Effector memory CD4-positive, alpha-beta T cell (primary cell): ENCODE measurements at regions not wholly inside any gene's neighbourhood (a gene's known extent, or its start where the extent isn't known, plus 50 kb on each side); places are given as distances from the start of the nearest gene placed in this dataset.

Experiments
- DNase-seq, 3 donors: peaks; one replicate each; pipeline ENCODE4 v3.0.0-alpha.2; 2020
- H3K27ac ChIP-seq: 2 replicates; pipeline ENCODE4 v1.7.0; 2013; ENCODE audit warnings: mild to moderate bottlenecking, low read length, moderate library complexity; ENCODE audit not compliant: insufficient read depth, poor library complexity, severe bottlenecking
- H3K27me3 ChIP-seq: replicated peaks from 2 replicates; pipeline ENCODE4 v1.7.0; 2013; ENCODE audit warnings: mild to moderate bottlenecking, low read length; ENCODE audit not compliant: insufficient read depth, control insufficient read depth, poor library complexity, severe bottlenecking
- H3K36me3 ChIP-seq: 2 replicates; pipeline ENCODE4 v1.7.0; 2013; ENCODE audit warnings: mild to moderate bottlenecking, low read length, moderate library complexity; ENCODE audit not compliant: control insufficient read depth, insufficient read depth
- H3K4me1 ChIP-seq: 2 replicates; pipeline ENCODE4 v1.7.0; 2013; ENCODE audit warnings: low read length, mild to moderate bottlenecking; ENCODE audit not compliant: control insufficient read depth, insufficient read depth, poor library complexity, severe bottlenecking
- H3K4me3 ChIP-seq: 2 replicates; pipeline ENCODE4 v1.7.0; 2013; ENCODE audit warnings: low read length, low read depth, mild to moderate bottlenecking; ENCODE audit not compliant: insufficient read depth, poor library complexity, severe bottlenecking
- H3K9me3 ChIP-seq: 2 replicates; pipeline ENCODE4 v1.7.0; 2013; ENCODE audit warnings: mild to moderate bottlenecking, low read length, moderate library complexity; ENCODE audit not compliant: control insufficient read depth

GRCh38 chr5:163033656-163034055 is 403.7 kb upstream of the CCNG1 start:
- H3K36me3 ChIP-seq: no peaks in the 10 kb centered on the region
- no peaks in the 10 kb centered on the region for H3K4me1 ChIP-seq
- no peak overlapping the region for H3K4me3 ChIP-seq
- no peak for DNase-seq
- no peaks in the 10 kb centered on the region for H3K9me3 ChIP-seq
- H3K27ac ChIP-seq: no peak overlapping the region
- no peaks in the 10 kb centered on the region for H3K27me3 ChIP-seq

DNA sequence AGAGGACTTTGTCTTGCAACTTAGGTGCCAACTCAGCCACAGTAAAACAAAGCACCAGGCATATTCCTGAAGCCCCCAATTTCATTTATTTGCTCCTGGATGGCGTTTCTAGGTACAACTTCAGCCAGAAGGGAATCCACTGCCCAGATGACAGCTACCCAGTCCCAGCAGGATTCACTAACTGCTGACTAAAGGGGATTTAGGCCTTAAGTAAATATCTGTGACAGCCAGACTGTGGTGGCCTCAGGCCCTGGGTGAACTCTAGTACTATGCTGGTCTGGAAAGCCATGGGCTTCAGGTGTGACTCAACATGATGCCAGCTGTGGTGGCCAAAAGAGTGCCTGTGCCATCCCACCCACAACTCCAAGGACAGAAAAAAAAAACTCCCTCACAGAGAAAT is 396.1 kb upstream of the CCNG1 start:
- H3K27ac ChIP-seq: no peak overlapping the region
- H3K27me3 ChIP-seq: no peaks in the 10 kb centered on the region
- no peaks in the 10 kb centered on the region for H3K36me3 ChIP-seq
- H3K9me3 ChIP-seq: no peaks in the 10 kb centered on the region
- no peaks in the 10 kb centered on the region for H3K4me1 ChIP-seq
- DNase-seq: no peak
- no peak overlapping the region for H3K4me3 ChIP-seq

- no peak for DNase-seq
- H3K9me3 ChIP-seq: peaks cover 2% of the 10 kb centered on the region
- H3K36me3 ChIP-seq: no peaks in the 10 kb centered on the region
These were observed 357.8 kb upstream of the CCNG1 start for GRCh38 chr5:163079618-163080017.

GRCh38 chr5:163089230-163089629 is 348.2 kb upstream of the CCNG1 start:
- no peaks in the 10 kb centered on the region for H3K9me3 ChIP-seq
- no peaks in the 10 kb centered on the region for H3K36me3 ChIP-seq
- no peaks in the 10 kb centered on the region for H3K27me3 ChIP-seq
- H3K4me1 ChIP-seq: no peaks in the 10 kb centered on the region
- H3K4me3 ChIP-seq: no peak overlapping the region
- H3K27ac ChIP-seq: no peak overlapping the region
- DNase-seq: no peak

More at GRCh38 chr5:163079618-163080017, 357.8 kb upstream of the CCNG1 start:
- Histone ChIP-seq H3K27ac (no peak overlapping the region), H3K4me3 (no peak overlapping the region), H3K4me1 (no peaks in the 10 kb centered on the region), H3K27me3 (no peaks in the 10 kb centered on the region)

DNA sequence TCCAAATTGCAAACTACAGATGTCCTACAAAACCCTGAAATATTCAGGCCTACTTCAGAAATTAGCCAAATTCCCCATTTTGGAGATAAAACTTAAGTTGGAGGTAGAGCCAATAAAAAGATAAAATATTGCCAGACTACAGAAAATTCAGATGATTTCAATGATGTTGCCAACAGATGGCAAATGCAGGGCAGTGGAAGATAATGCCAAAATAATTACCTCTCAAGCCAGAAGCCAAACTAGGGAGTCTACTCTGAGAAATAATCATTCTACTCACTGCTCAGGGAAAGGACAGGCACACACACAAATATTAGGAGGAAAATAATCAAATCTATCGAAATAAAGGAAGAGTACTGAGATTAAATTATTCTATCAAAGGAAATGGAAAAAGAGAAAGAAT is 347.5 kb upstream of the CCNG1 start:
- no peaks in the 10 kb centered on the region for H3K9me3 ChIP-seq
- H3K36me3 ChIP-seq: no peaks in the 10 kb centered on the region
- H3K4me3 ChIP-seq: no peak overlapping the region
- H3K27ac ChIP-seq: no peak overlapping the region
- DNase-seq: no peak
- no peaks in the 10 kb centered on the region for H3K27me3 ChIP-seq
- no peaks in the 10 kb centered on the region for H3K4me1 ChIP-seq

- Histone ChIP-seq H3K36me3 (no peaks in the 10 kb centered on the region), H3K27ac (no peak overlapping the region), H3K9me3 (no peaks in the 10 kb centered on the region), H3K27me3 (no peaks in the 10 kb centered on the region), H3K4me1 (no peaks in the 10 kb centered on the region), H3K4me3 (no peak overlapping the region)
- no peak for DNase-seq
These were observed 342.8 kb upstream of the CCNG1 start for GRCh38 chr5:163094492-163095180.

- no peaks in the 10 kb centered on the region for H3K36me3 ChIP-seq
- no peak overlapping the region for H3K27ac ChIP-seq
- no peaks in the 10 kb centered on the region for H3K27me3 ChIP-seq
- no peaks in the 10 kb centered on the region for H3K9me3 ChIP-seq
- no peak for DNase-seq
- no peaks in the 10 kb centered on the region for H3K4me1 ChIP-seq
- no peak overlapping the region for H3K4me3 ChIP-seq
These were observed 332.9 kb upstream of the CCNG1 start for GRCh38 chr5:163104464-163104863.

- Histone ChIP-seq H3K36me3 (no peaks in the 10 kb centered on the region), H3K27ac (no peak overlapping the region), H3K27me3 (no peaks in the 10 kb centered on the region), H3K4me3 (no peak overlapping the region), H3K9me3 (no peaks in the 10 kb centered on the region), H3K4me1 (no peaks in the 10 kb centered on the region)
- no peak for DNase-seq
These were observed 331.9 kb upstream of the CCNG1 start for GRCh38 chr5:163105456-163105855.

DNA sequence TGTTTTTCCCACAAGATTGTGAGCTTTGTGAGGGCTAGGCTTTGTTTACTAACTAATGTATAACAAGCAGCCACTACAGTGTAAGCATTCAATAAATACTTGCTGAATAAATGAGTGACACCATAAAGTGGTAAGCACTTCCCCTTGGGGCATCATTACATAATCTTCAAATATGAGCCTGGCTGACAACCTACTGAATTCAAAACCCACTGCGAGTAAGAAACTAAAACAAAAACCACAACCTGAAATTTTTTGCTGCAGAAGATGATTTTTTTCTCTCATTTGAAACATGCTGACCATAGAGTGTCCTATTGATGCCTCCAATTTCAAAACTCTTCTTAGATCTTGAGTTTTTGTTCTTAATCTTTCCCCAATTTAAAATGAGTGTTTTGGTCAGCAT is 331.3 kb upstream of the CCNG1 start:
- Histone ChIP-seq H3K27ac (no peak overlapping the region), H3K27me3 (no peaks in the 10 kb centered on the region), H3K9me3 (no peaks in the 10 kb centered on the region), H3K36me3 (no peaks in the 10 kb centered on the region), H3K4me3 (no peak overlapping the region), H3K4me1 (no peaks in the 10 kb centered on the region)
- DNase-seq: no peak

GRCh38 chr5:163108351-163108750 is 329.0 kb upstream of the CCNG1 start:
- Histone ChIP-seq H3K36me3 (no peaks in the 10 kb centered on the region), H3K9me3 (no peaks in the 10 kb centered on the region), H3K27me3 (no peaks in the 10 kb centered on the region), H3K27ac (no peak overlapping the region), H3K4me3 (no peak overlapping the region), H3K4me1 (no peaks in the 10 kb centered on the region)
- no peak for DNase-seq
